Endothelial cell of umbilical vein (primary cell): ENCODE measurements at regions not wholly inside any gene's neighbourhood (a gene's known extent, or its start where the extent isn't known, plus 50 kb on each side); places are given as distances from the start of the nearest gene placed in this dataset.

ENCODE experiments used
- CTCF ChIP-seq, 2 donors: IDR thresholded peaks; 1 replicate in 1 of 2; 2 replicates in 1 of 2; pipeline ENCODE4 v1.5.1; 2011; ENCODE audit warnings: low read length in 2 of 2, mild to moderate bottlenecking in 2 of 2, moderate library complexity in 2 of 2, control low read depth in 1 of 2, inconsistent platforms in 1 of 2, low read depth in 1 of 2; ENCODE audit not compliant: insufficient read depth in 1 of 2; ENCODE audit errors: extremely low read depth in 1 of 2
- EZH2 ChIP-seq: IDR thresholded peaks from 2 replicates; pipeline ENCODE4 v1.6.1; 2012; ENCODE audit warnings: borderline replicate concordance, low read depth, mild to moderate bottlenecking, moderate library complexity, low read length, inconsistent platforms; ENCODE audit not compliant: severe bottlenecking
- GATA2 ChIP-seq: IDR thresholded peaks from 2 replicates; pipeline ENCODE4 v1.7.0; 2011; ENCODE audit warnings: low read depth, mild to moderate bottlenecking, moderate library complexity, mixed read lengths, low read length; ENCODE audit not compliant: insufficient read length, insufficient read depth
- JUN ChIP-seq: IDR thresholded peaks from 2 replicates; pipeline ENCODE4 v1.6.1; 2011; ENCODE audit warnings: borderline replicate concordance, low read depth; ENCODE audit not compliant: insufficient read length, insufficient read depth
- MAX ChIP-seq: IDR thresholded peaks from 2 replicates; pipeline ENCODE4 v1.6.1; 2011; ENCODE audit not compliant: insufficient read depth, insufficient read length
- MYC ChIP-seq: IDR thresholded peaks from one replicate; pipeline ENCODE4 v1.6.1; 2011; ENCODE audit warnings: mild to moderate bottlenecking, low read depth, low read length
- POLR2A ChIP-seq: IDR thresholded peaks from 2 replicates; pipeline ENCODE4 v1.6.1; 2012; ENCODE audit warnings: low read depth, mild to moderate bottlenecking, control low read depth, low read length
- POLR2AphosphoS5 ChIP-seq: IDR thresholded peaks from 2 replicates; pipeline ENCODE4 v1.6.1; 2012; ENCODE audit warnings: low read depth, mild to moderate bottlenecking, control low read depth, low read length, moderate library complexity; ENCODE audit not compliant: insufficient read depth

- TF ChIP-seq CTCF (IDR thresholded peaks at IDR 0.05; ENCODE audit: extremely low read depth in 1 of 2, insufficient read depth in 1 of 2, low read depth in 1 of 2, low read length in 2 of 2) = no peak
- no peak for TF ChIP-seq JUN
- no peak for TF ChIP-seq POLR2AphosphoS5
- no peak for TF ChIP-seq MAX
- no peak for TF ChIP-seq POLR2A
- TF ChIP-seq GATA2 = no peak
- no peak for TF ChIP-seq EZH2
- no peak for TF ChIP-seq MYC
These were observed 149.4 kb downstream of the KCNJ12 start for GRCh38 chr17:21525464-21526130.
